Tibial nerve (tissue), 3 donors: ENCODE measurements at regions not wholly inside any gene's neighbourhood (a gene's known extent, or its start where the extent isn't known, plus 50 kb on each side); places are given as distances from the start of the nearest gene placed in this dataset.

ENCODE experiments used
- POLR2A ChIP-seq, 2 donors: fragments of 450-650 bp; IDR thresholded peaks; one replicate each; pipeline ENCODE4 v1.6.1; 2017; ENCODE audit warnings: antibody characterized with exemption in 2 of 2, mild to moderate bottlenecking in 2 of 2, moderate library complexity in 2 of 2
- TF ChIP-seq, protein P1 (sequence below), 5 experiments: fragments of 200-600 bp in 3 of 5; fragments of 450-650 bp in 2 of 5; sonication (generic) in 3 of 5; IDR thresholded peaks; one replicate each; pipeline ENCODE4 v1.5.1; 2016 to 2019; ENCODE audit warnings: antibody characterized with exemption in 5 of 5, mild to moderate bottlenecking in 3 of 5, moderate library complexity in 2 of 5

- TF ChIP-seq, protein P1, sequence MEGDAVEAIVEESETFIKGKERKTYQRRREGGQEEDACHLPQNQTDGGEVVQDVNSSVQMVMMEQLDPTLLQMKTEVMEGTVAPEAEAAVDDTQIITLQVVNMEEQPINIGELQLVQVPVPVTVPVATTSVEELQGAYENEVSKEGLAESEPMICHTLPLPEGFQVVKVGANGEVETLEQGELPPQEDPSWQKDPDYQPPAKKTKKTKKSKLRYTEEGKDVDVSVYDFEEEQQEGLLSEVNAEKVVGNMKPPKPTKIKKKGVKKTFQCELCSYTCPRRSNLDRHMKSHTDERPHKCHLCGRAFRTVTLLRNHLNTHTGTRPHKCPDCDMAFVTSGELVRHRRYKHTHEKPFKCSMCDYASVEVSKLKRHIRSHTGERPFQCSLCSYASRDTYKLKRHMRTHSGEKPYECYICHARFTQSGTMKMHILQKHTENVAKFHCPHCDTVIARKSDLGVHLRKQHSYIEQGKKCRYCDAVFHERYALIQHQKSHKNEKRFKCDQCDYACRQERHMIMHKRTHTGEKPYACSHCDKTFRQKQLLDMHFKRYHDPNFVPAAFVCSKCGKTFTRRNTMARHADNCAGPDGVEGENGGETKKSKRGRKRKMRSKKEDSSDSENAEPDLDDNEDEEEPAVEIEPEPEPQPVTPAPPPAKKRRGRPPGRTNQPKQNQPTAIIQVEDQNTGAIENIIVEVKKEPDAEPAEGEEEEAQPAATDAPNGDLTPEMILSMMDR (IDR thresholded peaks at IDR 0.05): no peak
- no peak for TF ChIP-seq POLR2A (IDR thresholded peaks at IDR 0.05)
Observed at GRCh38 chr3:78161736-78162135, 1121.8 kb downstream of the ROBO2 start.
